HCT116 (cell line): ENCODE measurements at regions not wholly inside any gene's neighbourhood (a gene's known extent, or its start where the extent isn't known, plus 50 kb on each side); places are given as distances from the start of the nearest gene placed in this dataset.

Source experiments
- ATAC-seq: fragments of 200-7000 bp; cut with Tn5 transposase; 2 replicates; pipeline ENCODE4 v1.9.1; 2020; ENCODE audit warnings: mild to moderate bottlenecking, moderate library complexity
- BruUV-seq: library from RNA; stranded (reverse); fragments of 400-500 nt; replicated peaks from 2 replicates; lab custom pipeline; 2021; lab: Mats Ljungman, UMichigan
- CTCF ChIA-PET: fragments of 300-600 bp; sonication (Branson Sonifier 250); formaldehyde crosslinking; loops from one replicate; lab custom pipeline; 2021; ENCODE audit warnings: antibody characterized with exemption; lab: Charles Lee
- POLR2A ChIA-PET: fragments of 300-600, 350-600 bp; sonication (Branson Sonifier 250); formaldehyde crosslinking; loops from one replicate; lab custom pipeline; 2021; ENCODE audit warnings: antibody characterized with exemption; lab: Charles Lee
- RAD21 ChIA-PET, 2 experiments: fragments of 300-600 bp; sonication (Branson Sonifier 250); formaldehyde crosslinking; loops; one replicate each; lab custom pipeline; 2023; ENCODE audit warnings: low total read pairs in 2 of 2; ENCODE audit not compliant: uncharacterized antibody in 2 of 2, unreplicated experiment in 2 of 2, low non-redundant PET in 1 of 2; lab: Charles Lee
- DNase-seq: peaks from one replicate; pipeline ENCODE4 v3.0.0-alpha.2; 2010; ENCODE audit warnings: low read depth, low spot score
- H2AFZ ChIP-seq: fragments of 200-600 bp; shearing (Covaris generic), sonication (generic); 2 replicates; pipeline ENCODE4 v1.6.1; 2017; ENCODE audit warnings: low read depth, mixed run types, mixed read lengths, antibody characterized with exemption, low read length; ENCODE audit not compliant: poor library complexity, severe bottlenecking
- H3K27ac ChIP-seq: 2 replicates; pipeline ENCODE4 v1.5.1; 2012; ENCODE audit warnings: low read depth, low read length
- H3K27me3 ChIP-seq: fragments of 200-600 bp; sonication (generic); 2 replicates; pipeline ENCODE4 v1.6.1; 2016; ENCODE audit warnings: mixed run types, low read length, mixed read lengths; ENCODE audit not compliant: insufficient read depth
- H3K36me3 ChIP-seq, 2 experiments: fragments of 200-500 bp in 1 of 2; fragments of 200-600 bp in 1 of 2; sonication (Bioruptor generic) in 1 of 2; sonication (generic) in 1 of 2; 2 replicates each; pipeline versions ENCODE4 v1.5.1 to v1.6.1; 2014 to 2016; ENCODE audit warnings: low read length in 2 of 2, inconsistent platforms in 1 of 2, mixed read lengths in 1 of 2, mixed run types in 1 of 2; ENCODE audit not compliant: insufficient read depth in 2 of 2, control insufficient read depth in 1 of 2
- H3K4me1 ChIP-seq, 2 experiments: fragments of 200-600 bp in 1 of 2; sonication (generic) in 1 of 2; 2 replicates each; pipeline versions ENCODE4 v1.5.1 to v1.6.1; 2012 to 2017; ENCODE audit warnings: low read length in 2 of 2, inconsistent platforms in 1 of 2, mild to moderate bottlenecking in 1 of 2, mixed read lengths in 1 of 2, mixed run types in 1 of 2, moderate library complexity in 1 of 2; ENCODE audit not compliant: insufficient read depth in 2 of 2, control insufficient read depth in 1 of 2
- H3K4me2 ChIP-seq: fragments of 200-600 bp; sonication (generic); 2 replicates; pipeline ENCODE4 v1.6.1; 2017; ENCODE audit warnings: mixed run types, low read length, mixed read lengths
- H3K4me3 ChIP-seq, 2 experiments: fragments of 200-600 bp in 1 of 2; sonication (generic) in 1 of 2; replicated peaks in 1 of 2; 2 replicates each; pipeline ENCODE4 v1.5.1; 2011 to 2016; ENCODE audit warnings: low read length in 2 of 2, control low read depth in 1 of 2, low read depth in 1 of 2, mild to moderate bottlenecking in 1 of 2, mixed read lengths in 1 of 2, mixed run types in 1 of 2
- H3K79me2 ChIP-seq: fragments of 200-600 bp; sonication (generic); 2 replicates; pipeline ENCODE4 v1.6.1; 2017; ENCODE audit warnings: mild to moderate bottlenecking, mixed run types, low read length, moderate library complexity, mixed read lengths; ENCODE audit not compliant: insufficient read depth
- H3K9ac ChIP-seq: fragments of 200-600 bp; sonication (generic); 2 replicates; pipeline ENCODE4 v1.6.1; 2016; ENCODE audit warnings: low read length, mixed read lengths
- H3K9me2 ChIP-seq: fragments of 200-600 bp; sonication (generic), shearing (Covaris generic); 2 replicates; pipeline ENCODE4 v1.6.1; 2017; ENCODE audit warnings: mixed run types, mild to moderate bottlenecking, moderate library complexity; ENCODE audit not compliant: insufficient read depth
- H3K9me3 ChIP-seq, 2 experiments: fragments of 200-500 bp in 1 of 2; fragments of 200-600 bp in 1 of 2; sonication (Bioruptor generic) in 1 of 2; sonication (generic) in 1 of 2; 2 replicates each; pipeline ENCODE4 v1.6.1; 2014 to 2017; ENCODE audit warnings: low read length in 2 of 2, mixed read lengths in 2 of 2, inconsistent platforms in 1 of 2, low read depth in 1 of 2, mild to moderate bottlenecking in 1 of 2, mixed run types in 1 of 2, moderate library complexity in 1 of 2; ENCODE audit not compliant: control insufficient read depth in 1 of 2, insufficient read depth in 1 of 2
- H4K20me1 ChIP-seq: fragments of 200-600 bp; sonication (generic), shearing (Covaris generic); 2 replicates; pipeline ENCODE4 v1.6.1; 2017; ENCODE audit warnings: mixed run types, mild to moderate bottlenecking, moderate library complexity; ENCODE audit not compliant: insufficient read depth
- ATF3 ChIP-seq: IDR thresholded peaks from 2 replicates; pipeline ENCODE4 v1.6.1; 2012
- CBX3 ChIP-seq: IDR thresholded peaks from 2 replicates; pipeline ENCODE4 v1.6.1; 2012; ENCODE audit warnings: low read depth
- EGR1 ChIP-seq: IDR thresholded peaks from 2 replicates; pipeline ENCODE4 v1.6.1; 2012; ENCODE audit warnings: low read depth
- EZH2 ChIP-seq: fragments of 200-600 bp; sonication (generic); IDR thresholded peaks from 2 replicates; pipeline ENCODE4 v1.6.1; 2017; ENCODE audit warnings: antibody characterized with exemption, mixed run types
- EZH2phosphoT487 ChIP-seq: fragments of 200-600 bp; IDR thresholded peaks from 2 replicates; pipeline ENCODE4 v1.6.1; 2018; ENCODE audit warnings: antibody characterized with exemption, borderline replicate concordance
- POLR2AphosphoS5 ChIP-seq: IDR thresholded peaks from 2 replicates; pipeline ENCODE4 v1.6.1; 2011; ENCODE audit warnings: mild to moderate bottlenecking, low read depth, low read length, moderate library complexity
- intact Hi-C: fragments of 100-400 bp; cut with micrococcal nuclease; formaldehyde crosslinking; loops from 2 replicates; pipeline ENCODE4 v1.10.0; 2022

DNA sequence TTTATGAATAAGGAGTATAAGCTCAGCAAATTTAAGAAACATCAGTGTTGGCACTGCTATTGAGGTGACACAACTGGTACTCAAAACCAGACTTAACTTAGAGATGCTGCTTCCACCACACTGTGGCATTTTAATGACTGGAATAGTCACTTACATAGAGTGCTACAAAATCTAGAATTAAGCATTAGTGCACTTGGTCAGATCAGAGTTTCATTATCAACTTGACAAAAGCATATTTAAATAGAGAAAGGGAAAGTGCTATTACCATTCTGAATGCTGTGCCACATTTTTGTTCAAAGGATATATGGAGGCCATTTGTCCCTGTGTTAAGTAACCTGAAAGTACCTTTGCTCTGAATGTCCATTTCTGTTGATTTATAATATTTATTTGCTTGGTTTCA, 800.7 kb upstream of the ALCAM start:
- Histone ChIP-seq H3K4me3 (no peak overlapping the region), H4K20me1 (no peaks in the 10 kb centered on the region), H3K9me2 (no peaks in the 10 kb centered on the region), H3K27ac (no peak overlapping the region), H3K27me3 (no peaks in the 10 kb centered on the region), H2AFZ (peak overlapping the region; percentile 7), H3K9ac (no peak overlapping the region), H3K9me3 (no peaks in the 10 kb centered on the region), H3K4me2 (no peak overlapping the region), H3K4me1 (no peaks in the 10 kb centered on the region), H3K79me2 (no peaks in the 10 kb centered on the region), H3K36me3 (no peaks in the 10 kb centered on the region)
- CTCF ChIA-PET: no interaction called here
- BruUV-seq: no TSS peak
- RAD21 ChIA-PET: no interaction called here
- no peak for TF ChIP-seq POLR2AphosphoS5
- intact Hi-C loops: no loop called here
- POLR2A ChIA-PET: no interaction called here
- ATAC-seq: no peak
- no peak for DNase-seq

- TF ChIP-seq EGR1 (no peak), EZH2phosphoT487 (no peak), ATF3 (no peak), CBX3 (no peak), POLR2AphosphoS5 (no peak), EZH2 (no peak)
- no peaks in the 10 kb centered on the region for H3K4me1 ChIP-seq
- H3K4me2 ChIP-seq: no peak overlapping the region
- no TSS peak for BruUV-seq
- POLR2A ChIA-PET: no interaction called here
- H4K20me1 ChIP-seq: no peaks in the 10 kb centered on the region
- no peak overlapping the region for H3K27ac ChIP-seq
- intact Hi-C loops: no loop called here
- no peak overlapping the region for H2AFZ ChIP-seq
- RAD21 ChIA-PET: no interaction called here
- CTCF ChIA-PET: no interaction called here
- peaks cover 14 to 26% of the 10 kb centered on the region in 2 experiments; a peak in 3 of 4 replicates for H3K9me3 ChIP-seq
- H3K36me3 ChIP-seq: 0 out of 4 replicates have a peak, but pooled peaks cover 0 to 3% of the 10 kb centered on the region in 2 experiments
- H3K9ac ChIP-seq: no peak overlapping the region
- DNase-seq (no peak), ATAC-seq (no peak)
- no peaks in the 10 kb centered on the region for H3K27me3 ChIP-seq
- no peak overlapping the region for H3K4me3 ChIP-seq
- H3K79me2 ChIP-seq: no peaks in the 10 kb centered on the region
- no peaks in the 10 kb centered on the region for H3K9me2 ChIP-seq
These were observed 791.1 kb upstream of the ALCAM start for GRCh38 chr3:104575634-104576033.
